ENCODE measurements at regions not wholly inside any gene's neighbourhood (a gene's known extent, or its start where the extent isn't known, plus 50 kb on each side); places are given as distances from the start of the nearest gene placed in this dataset.

DNA sequence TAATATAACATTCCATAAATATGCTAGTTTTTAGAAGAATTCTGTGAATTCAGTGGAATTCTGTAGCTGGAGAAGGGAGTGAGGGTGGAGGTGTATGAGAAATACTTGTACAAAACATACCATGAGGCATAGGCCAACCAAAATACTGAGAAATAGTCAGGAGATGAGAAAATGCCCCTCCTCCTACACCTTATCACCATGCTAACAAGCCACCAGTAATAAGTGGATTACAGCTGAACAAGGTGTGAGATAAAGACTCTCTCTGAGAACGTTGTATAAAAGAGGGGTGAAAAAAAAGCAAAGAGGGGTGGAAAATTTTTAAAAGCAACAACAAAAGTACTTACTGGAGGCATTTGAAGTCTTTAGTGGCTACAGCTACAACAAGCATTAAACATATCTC lies 90.4 kb upstream of the IGFBP3 start:
- no peak overlapping the region for H3K4me3 Mint-ChIP-seq

DNA sequence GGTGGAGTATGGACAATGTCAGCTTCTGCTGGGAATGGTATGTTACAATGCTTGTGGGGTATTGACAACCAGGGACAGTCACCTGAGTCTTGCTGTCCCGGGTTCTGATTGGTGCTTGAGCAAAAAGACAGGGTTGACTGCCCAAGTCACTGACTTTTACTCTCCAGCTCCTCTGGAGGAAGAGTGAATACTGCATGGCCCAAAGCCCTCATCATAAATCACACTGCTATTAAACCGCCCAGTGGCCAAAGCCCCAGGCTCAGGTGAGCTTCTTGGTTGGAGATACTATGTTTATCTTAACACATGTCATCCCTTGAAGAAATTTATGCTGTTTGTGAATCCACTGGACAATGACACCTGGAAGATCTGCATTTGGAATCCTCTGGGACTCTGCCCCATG lies 90.0 kb upstream of the IGFBP3 start:
- H3K4me3 Mint-ChIP-seq, result no peak overlapping the region
- H3K27ac Mint-ChIP-seq, result no peak overlapping the region
- no peaks in the 10 kb centered on the region for H3K27me3 Mint-ChIP-seq (ENCODE audit: low read depth)
- TF ChIP-seq, protein P1, sequence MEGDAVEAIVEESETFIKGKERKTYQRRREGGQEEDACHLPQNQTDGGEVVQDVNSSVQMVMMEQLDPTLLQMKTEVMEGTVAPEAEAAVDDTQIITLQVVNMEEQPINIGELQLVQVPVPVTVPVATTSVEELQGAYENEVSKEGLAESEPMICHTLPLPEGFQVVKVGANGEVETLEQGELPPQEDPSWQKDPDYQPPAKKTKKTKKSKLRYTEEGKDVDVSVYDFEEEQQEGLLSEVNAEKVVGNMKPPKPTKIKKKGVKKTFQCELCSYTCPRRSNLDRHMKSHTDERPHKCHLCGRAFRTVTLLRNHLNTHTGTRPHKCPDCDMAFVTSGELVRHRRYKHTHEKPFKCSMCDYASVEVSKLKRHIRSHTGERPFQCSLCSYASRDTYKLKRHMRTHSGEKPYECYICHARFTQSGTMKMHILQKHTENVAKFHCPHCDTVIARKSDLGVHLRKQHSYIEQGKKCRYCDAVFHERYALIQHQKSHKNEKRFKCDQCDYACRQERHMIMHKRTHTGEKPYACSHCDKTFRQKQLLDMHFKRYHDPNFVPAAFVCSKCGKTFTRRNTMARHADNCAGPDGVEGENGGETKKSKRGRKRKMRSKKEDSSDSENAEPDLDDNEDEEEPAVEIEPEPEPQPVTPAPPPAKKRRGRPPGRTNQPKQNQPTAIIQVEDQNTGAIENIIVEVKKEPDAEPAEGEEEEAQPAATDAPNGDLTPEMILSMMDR (IDR thresholded peaks at IDR 0.05; ENCODE audit: unreplicated experiment in 3 of 3), result no peak
- H3K4me1 Mint-ChIP-seq, result peaks cover 10% of the 10 kb centered on the region
- no peaks in the 10 kb centered on the region for H3K9me3 Mint-ChIP-seq
- H3K36me3 Mint-ChIP-seq (ENCODE audit: low read depth), result no peaks in the 10 kb centered on the region

More for the DNA sequence above, 90.4 kb upstream of the IGFBP3 start:
- peaks cover under 1% of the 10 kb centered on the region for H3K9me3 Mint-ChIP-seq
- no peak overlapping the region for H3K27ac Mint-ChIP-seq
- H3K27me3 Mint-ChIP-seq (ENCODE audit: low read depth), result no peaks in the 10 kb centered on the region
- TF ChIP-seq, protein P1 (IDR thresholded peaks at IDR 0.05; ENCODE audit: unreplicated experiment in 3 of 3), result no peak
- no peaks in the 10 kb centered on the region for H3K36me3 Mint-ChIP-seq (ENCODE audit: low read depth)
- peaks cover 10% of the 10 kb centered on the region for H3K4me1 Mint-ChIP-seq

DNA sequence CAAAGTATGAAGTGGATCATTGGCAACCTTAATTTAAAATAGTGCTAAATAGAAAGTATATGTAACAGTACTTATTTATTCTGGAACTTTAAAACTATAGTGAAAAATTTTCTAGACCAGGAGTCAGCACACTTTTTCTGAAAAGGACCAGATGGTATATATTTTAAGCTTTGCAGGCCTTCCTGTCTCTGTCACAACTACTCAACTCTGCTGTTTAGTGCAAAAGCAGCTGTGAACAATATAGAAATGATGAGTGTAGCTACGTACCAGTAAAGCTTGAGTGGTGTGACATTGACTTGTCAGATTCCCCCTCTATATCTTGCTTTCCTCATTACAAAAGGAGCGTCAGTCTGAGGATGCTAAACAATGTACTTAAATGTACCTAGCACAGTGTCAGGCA lies 88.1 kb upstream of the IGFBP3 start:
- Mint-ChIP-seq H3K9me3 (no peaks in the 10 kb centered on the region), H3K4me3 (no peak overlapping the region), H3K36me3 (ENCODE audit: low read depth) (no peaks in the 10 kb centered on the region), H3K27me3 (ENCODE audit: low read depth) (no peaks in the 10 kb centered on the region), H3K4me1 (peaks cover 5% of the 10 kb centered on the region), H3K27ac (peak overlapping the region in 2 of 3 experiments; percentile 26 to 50)
- TF ChIP-seq, protein P1 (IDR thresholded peaks at IDR 0.05; ENCODE audit: unreplicated experiment in 3 of 3), result no peak

DNA sequence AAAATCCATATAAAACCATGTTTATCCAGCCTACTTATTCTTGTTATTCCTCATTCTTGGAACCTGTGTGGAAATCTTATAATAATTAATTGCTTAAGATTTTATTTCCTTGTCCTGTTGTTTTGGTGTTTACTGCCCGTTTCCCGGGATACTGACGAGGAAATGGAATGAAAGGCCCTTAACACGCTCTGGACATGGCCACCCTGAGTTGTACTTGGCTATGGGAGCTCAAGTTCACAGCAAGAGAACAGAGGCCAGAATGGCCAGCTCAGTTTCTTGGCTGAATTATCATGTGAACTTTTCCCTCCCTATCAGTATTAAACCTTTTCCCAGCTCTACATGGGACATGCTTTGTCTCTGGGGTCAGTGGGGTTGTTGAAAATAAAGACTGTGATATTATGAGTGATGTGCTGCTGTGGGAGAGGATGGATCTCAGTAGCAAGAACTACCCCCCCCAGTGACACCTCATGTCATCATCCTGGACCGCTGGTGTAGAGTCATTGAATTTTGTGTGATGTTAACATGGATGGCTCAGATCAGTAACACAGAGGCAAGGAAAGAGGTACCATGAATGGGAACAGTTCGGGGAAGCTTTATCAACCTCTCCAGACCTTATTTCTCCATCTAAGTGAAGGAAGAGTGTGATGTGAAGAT lies 87.0 kb upstream of the IGFBP3 start:
- Mint-ChIP-seq H3K27me3 (ENCODE audit: low read depth) (no peaks in the 10 kb centered on the region), H3K27ac (no peak overlapping the region), H3K4me1 (peaks cover 5% of the 10 kb centered on the region)

DNA sequence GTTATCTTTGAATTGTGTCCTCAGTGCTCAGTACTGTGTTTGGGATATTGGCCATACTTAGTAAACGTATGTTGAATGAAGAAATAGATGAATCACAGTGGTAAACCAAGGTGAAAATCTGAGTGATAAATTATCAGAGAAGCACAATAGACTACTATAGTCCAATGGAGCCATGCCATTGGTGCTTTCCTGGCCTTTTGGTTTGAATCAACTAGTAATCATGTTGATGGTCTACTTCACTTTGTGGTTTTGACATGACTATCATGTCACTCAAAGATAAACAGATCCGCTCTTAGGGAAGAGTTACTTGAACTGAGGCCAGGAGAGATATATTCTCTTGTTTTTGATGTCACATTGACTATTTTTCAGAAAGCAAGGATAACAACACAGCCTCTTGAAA lies 86.1 kb upstream of the IGFBP3 start:
- H3K27me3 Mint-ChIP-seq (ENCODE audit: low read depth), result no peaks in the 10 kb centered on the region
- peaks cover 4% of the 10 kb centered on the region for H3K9me3 Mint-ChIP-seq
- H3K27ac Mint-ChIP-seq, result no peak overlapping the region
- H3K36me3 Mint-ChIP-seq (ENCODE audit: low read depth), result no peaks in the 10 kb centered on the region
- TF ChIP-seq, protein P1 (IDR thresholded peaks at IDR 0.05; ENCODE audit: unreplicated experiment in 3 of 3), result no peak
- no peak overlapping the region for H3K4me3 Mint-ChIP-seq
- H3K4me1 Mint-ChIP-seq, result peaks cover 5% of the 10 kb centered on the region

More for the DNA sequence above, 87.0 kb upstream of the IGFBP3 start:
- H3K36me3 Mint-ChIP-seq (ENCODE audit: low read depth), result no peaks in the 10 kb centered on the region
- TF ChIP-seq, protein P1 (IDR thresholded peaks at IDR 0.05; ENCODE audit: unreplicated experiment in 3 of 3), result no peak
- H3K4me3 Mint-ChIP-seq, result no peak overlapping the region
- peaks cover under 1% of the 10 kb centered on the region for H3K9me3 Mint-ChIP-seq

DNA sequence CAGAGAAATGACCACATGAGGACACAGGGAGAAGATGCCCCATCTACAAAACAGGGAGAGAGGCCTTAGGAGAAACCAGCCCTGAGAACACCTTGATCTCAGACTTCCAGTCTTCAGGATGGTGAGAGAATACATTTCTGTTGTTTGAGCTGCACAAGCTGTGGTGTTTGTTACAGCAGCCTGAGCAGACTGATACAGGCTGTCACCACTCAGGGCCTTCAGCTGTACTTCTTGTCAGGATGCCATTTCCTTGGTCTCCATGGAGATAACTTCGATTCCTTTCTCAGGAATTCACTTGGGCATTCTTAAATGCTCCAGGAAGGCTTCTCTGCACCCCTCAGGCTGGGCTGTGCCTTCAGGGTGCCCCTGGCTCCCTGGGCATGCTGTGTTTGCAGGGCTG lies 85.7 kb upstream of the IGFBP3 start:
- H3K27ac Mint-ChIP-seq, result no peak overlapping the region

More for the DNA sequence above, 85.7 kb upstream of the IGFBP3 start:
- Mint-ChIP-seq H3K4me3 (no peak overlapping the region), H3K36me3 (ENCODE audit: low read depth) (no peaks in the 10 kb centered on the region), H3K27me3 (ENCODE audit: low read depth) (no peaks in the 10 kb centered on the region), H3K4me1 (peaks cover 5% of the 10 kb centered on the region), H3K9me3 (peaks cover 8% of the 10 kb centered on the region)
- TF ChIP-seq, protein P1 (IDR thresholded peaks at IDR 0.05; ENCODE audit: unreplicated experiment in 3 of 3), result no peak

All from nephron (organoid).